ENCODE measurements at regions not wholly inside any gene's neighbourhood (a gene's known extent, or its start where the extent isn't known, plus 50 kb on each side); places are given as distances from the start of the nearest gene placed in this dataset.
"Not testable (repeated sequence)": the region's sequence is repeated elsewhere in the genome, so short reads cannot be mapped to it uniquely, and the experiment has no call there.

GRCh38 chr3:135560847-135561246 lies 404.7 kb upstream of the PPP2R3A start:
- no peak for DNase-seq

- no peak for DNase-seq
Measured at GRCh38 chr3:135564696-135565095, 400.8 kb upstream of the PPP2R3A start.

- DNase-seq, result no peak
Measured at GRCh38 chr3:135565546-135565945, 400.0 kb upstream of the PPP2R3A start.

GRCh38 chr3:135567223-135567622 lies 398.3 kb upstream of the PPP2R3A start:
- DNase-seq, result no peak

- no peak for DNase-seq
Measured at GRCh38 chr3:135576751-135577150, 388.8 kb upstream of the PPP2R3A start.

GRCh38 chr3:135581806-135582205 lies 383.7 kb upstream of the PPP2R3A start:
- no peak for DNase-seq

- DNase-seq, result no peak
Measured at GRCh38 chr3:135582800-135583199, 382.7 kb upstream of the PPP2R3A start.

- no peak for DNase-seq
Measured at GRCh38 chr3:135596563-135596962, 369.0 kb upstream of the PPP2R3A start.

- no peak for DNase-seq
Measured at GRCh38 chr3:135597855-135598254, 367.7 kb upstream of the PPP2R3A start.

GRCh38 chr3:135598597-135598996 lies 366.9 kb upstream of the PPP2R3A start:
- DNase-seq, result no peak

GRCh38 chr3:135604512-135604911 lies 361.0 kb upstream of the PPP2R3A start:
- DNase-seq, result not testable (repeated sequence)

GRCh38 chr3:135618123-135618522 lies 347.4 kb upstream of the PPP2R3A start:
- no peak for DNase-seq

- DNase-seq, result no peak
Measured at GRCh38 chr3:135621184-135621920, 344.2 kb upstream of the PPP2R3A start.

- no peak for DNase-seq
Measured at GRCh38 chr3:135622215-135622614, 343.3 kb upstream of the PPP2R3A start.

GRCh38 chr3:135622656-135623055 lies 342.9 kb upstream of the PPP2R3A start:
- DNase-seq, result no peak

- DNase-seq, result no peak
Measured at GRCh38 chr3:135623558-135623957, 342.0 kb upstream of the PPP2R3A start.

- no peak for DNase-seq
Measured at GRCh38 chr3:135627057-135627456, 338.5 kb upstream of the PPP2R3A start.

- DNase-seq, result no peak
Measured at GRCh38 chr3:135629701-135630408, 335.7 kb upstream of the PPP2R3A start.

- DNase-seq, result no peak
Measured at GRCh38 chr3:135632556-135633065, 332.9 kb upstream of the PPP2R3A start.

- no peak for DNase-seq
Measured at GRCh38 chr3:135633078-135633477, 332.4 kb upstream of the PPP2R3A start.

GRCh38 chr3:135636596-135636995 lies 328.9 kb upstream of the PPP2R3A start:
- DNase-seq, result no peak

- no peak for DNase-seq
Measured at GRCh38 chr3:135637013-135637412, 328.5 kb upstream of the PPP2R3A start.

GRCh38 chr3:135641761-135642160 lies 323.8 kb upstream of the PPP2R3A start:
- no peak for DNase-seq

- DNase-seq, result no peak
Measured at GRCh38 chr3:135645541-135645940, 320.0 kb upstream of the PPP2R3A start.
